ENCODE measurements at regions not wholly inside any gene's neighbourhood (a gene's known extent, or its start where the extent isn't known, plus 50 kb on each side); places are given as distances from the start of the nearest gene placed in this dataset.
A peak's percentile ranks its signal among the peaks of the same experiment; 100 is the strongest.

DNA sequence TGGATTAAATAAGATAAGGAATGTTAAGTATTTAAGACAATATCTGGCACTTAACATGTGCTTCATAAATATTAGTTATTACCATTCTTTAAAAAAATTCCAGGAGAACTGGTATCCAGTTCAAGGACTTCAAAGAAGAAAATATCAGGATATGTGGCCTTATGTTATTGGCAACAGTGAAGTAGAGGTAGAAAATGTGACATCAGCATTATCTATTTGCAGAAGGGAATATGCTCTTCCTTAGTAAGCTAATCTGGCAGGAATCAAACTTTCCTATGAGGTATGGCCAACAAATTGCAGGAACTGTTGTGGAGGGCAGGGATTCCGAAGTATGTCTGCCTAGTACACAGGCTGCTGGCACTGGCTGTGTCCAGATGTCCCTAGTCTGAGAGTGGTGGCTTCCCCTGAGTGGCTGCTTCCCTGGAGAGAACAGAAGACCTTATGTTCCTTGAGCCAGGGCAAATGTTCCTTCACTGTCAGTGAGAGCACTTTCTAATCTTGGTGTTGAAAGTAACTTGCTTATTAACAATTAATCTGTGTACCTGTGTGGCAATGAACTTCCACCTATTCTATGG is 351.7 kb upstream of the THRB start:
- no peak for DNase-seq

DNA sequence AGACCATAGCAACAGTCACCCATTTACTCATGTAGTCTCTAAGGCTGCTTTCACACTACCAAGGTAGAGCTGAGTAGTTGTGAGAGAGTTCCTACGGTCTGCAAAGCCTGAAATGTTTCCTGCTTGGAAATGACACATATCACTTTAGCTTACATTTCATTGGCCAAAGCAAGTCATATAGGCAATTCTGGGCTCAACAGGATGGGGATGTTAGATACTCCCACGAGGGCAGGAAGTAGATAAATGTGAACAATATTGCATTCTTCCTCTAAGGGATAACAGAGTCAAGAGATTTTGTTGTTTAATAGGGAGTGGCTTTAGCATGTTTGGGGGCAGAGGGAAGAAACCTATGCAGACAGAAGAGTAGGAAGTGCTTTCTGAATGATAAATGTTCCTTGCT is 355.6 kb upstream of the THRB start:
- no peak for DNase-seq

DNA sequence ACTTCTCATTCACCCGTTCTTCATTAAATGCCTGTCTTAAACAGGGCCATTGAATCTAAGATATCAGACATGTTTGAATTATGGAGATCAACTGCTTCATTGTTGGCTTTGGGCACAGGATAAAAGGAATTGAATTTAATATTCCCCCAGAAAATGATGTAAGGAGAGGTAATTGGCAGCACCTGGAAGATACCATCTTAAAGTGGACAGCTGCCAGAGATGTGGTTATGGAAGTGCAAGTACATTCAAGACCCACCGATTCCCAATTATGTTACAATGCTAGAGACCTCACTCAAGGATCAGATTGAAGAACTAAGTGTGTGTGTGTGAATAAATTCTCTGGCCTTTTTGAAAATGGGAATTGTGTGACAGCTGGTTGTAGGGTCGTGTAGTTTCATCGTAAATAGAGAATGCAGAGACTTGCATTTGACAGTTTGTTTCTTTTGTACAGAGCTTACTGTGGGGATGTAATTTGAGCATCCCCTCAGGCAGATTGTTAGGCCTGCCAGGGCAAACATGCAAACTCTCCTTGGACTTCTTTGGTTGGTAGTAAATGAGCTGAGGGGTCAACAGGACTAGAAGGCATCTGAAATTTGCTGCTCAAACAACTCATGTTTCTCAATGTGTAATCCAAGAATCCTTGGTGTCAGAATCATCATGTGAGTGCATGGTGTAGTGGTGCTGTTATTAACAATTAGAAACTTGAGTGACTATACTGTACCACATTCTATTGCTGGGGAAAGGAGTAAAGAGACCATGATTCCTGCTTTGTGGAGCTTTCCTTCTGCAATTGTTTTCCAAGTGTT is 359.2 kb upstream of the THRB start:
- DNase-seq = peak; percentile 20

- no peak for DNase-seq
Observed at GRCh38 chr3:24854748-24855147, 360.1 kb upstream of the THRB start.

DNA sequence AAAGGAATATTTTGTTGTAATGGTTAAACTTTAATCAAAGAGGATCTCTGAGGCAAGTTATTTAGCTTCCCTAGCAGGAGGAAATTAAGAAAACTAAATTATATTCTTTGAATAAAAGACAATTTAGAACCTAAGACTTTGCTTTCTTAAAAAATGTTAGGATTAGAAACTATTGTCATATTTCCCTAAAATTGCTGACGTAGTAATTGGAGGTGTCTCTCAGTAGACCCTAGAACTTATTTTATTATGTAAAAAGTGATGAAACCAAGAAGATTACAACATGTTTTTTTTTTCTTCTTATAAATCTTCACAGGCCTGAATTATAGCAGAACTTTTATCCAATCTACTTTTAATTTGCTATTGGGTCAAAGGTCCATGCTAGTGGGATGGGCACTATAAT is 363.3 kb upstream of the THRB start:
- DNase-seq = no peak

GRCh38 chr3:24863215-24863614 is 368.6 kb upstream of the THRB start:
- DNase-seq = no peak

- no peak for DNase-seq
Observed at GRCh38 chr3:24867783-24868182, 373.1 kb upstream of the THRB start.

GRCh38 chr3:24881239-24881638 is 386.6 kb upstream of the THRB start:
- no peak for DNase-seq

DNA sequence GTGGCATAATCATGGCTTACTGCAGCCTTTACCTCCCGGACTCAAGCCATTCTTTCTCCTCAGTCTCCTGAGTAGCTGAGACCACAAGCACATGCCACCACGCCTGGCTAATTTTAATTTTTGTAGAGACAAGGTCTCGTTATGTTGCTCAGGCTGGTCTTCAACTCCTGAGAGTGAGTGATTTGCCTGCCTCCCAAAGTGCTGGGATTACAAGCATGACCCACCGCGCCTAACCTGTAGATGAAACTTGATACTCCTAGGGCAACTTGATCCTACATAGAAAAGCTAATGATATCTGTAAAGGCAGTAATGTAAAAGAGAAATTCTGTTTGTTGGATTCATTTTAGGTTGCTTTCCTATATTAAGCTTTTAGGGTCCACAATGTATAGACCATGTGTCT is 391.9 kb upstream of the THRB start:
- DNase-seq = no peak

GRCh38 chr3:24890012-24890411 is 395.4 kb upstream of the THRB start:
- DNase-seq = no peak

DNA sequence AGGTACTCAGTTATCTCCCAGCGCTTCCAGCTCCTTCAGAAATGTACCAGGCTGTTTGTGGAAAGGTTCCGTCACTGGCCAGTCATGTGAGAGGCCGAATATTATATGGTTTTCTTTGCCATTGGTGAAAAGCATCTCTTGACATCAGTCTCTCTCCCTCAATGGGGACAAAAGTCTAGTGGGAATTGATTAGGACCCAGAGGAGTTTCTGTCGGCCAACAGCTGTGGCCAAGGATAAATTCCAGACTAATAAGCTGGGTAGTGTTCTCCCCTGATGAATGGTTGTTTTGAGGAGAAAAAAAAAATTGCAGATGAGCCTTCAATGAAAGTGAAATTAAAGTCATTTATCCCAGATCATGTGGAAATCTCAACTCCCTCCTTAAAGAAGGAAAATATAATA is 404.7 kb upstream of the THRB start:
- DNase-seq = no peak

GRCh38 chr3:24899901-24900603 is 405.4 kb upstream of the THRB start:
- no peak for DNase-seq

- DNase-seq = no peak
Observed at GRCh38 chr3:24905266-24905665, 410.6 kb upstream of the THRB start.

GRCh38 chr3:24907106-24907505 is 412.5 kb upstream of the THRB start:
- no peak for DNase-seq

DNA sequence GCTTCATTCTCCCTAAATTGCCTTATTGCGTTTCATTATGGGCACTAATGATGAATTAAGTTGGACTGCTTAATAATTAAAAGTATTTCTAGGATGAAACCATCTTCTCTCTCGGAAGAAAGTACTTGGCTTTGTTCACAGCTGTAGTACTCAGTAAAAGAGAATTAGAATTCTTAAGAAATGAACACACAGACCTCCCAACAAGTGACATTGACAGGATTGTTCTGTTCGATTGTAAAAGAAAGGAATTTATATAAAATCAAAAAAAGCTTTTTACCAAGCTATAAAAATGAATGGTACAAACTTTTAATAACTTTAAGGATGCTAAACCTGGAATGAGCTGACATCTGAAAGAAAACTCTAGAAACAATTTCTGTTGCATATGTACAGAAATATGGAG is 416.4 kb upstream of the THRB start:
- DNase-seq = no peak

DNA sequence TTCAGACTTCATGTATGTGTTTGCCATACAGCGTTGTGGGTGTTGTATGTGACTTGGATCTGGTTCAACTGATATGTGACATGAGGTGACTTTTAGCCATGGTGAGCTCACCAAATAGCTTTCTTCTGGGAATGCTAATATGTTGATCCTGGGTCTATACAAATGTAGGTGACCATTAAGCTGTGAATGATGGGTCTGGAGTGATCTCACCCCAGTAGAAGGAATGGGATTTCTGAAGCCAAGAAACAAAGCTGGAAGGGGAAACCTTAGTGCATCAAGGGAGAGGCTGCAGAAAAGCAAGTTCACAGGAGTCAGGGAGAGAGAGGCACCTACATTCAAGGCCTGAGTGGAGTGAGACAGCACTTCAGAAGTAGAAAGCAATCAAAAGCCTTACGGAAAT is 421.0 kb upstream of the THRB start:
- no peak for DNase-seq

DNA sequence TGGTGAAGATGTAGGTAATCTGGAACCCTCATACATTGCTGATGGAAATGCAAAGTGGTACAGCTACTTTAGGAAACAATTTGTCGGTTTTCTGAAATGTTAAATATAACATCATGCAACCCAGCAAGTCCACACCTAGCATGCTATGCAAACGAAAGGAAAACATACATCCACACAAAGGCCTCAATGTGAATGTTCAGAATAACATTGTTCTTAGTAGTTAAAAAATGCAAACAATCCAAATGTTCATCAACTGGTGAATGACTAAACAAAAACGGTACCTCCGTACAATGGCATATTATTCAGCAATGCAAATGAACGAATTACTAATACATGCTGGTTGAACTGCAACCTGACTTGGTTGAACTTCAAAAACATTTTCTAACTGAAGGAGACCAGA is 423.3 kb upstream of the THRB start:
- DNase-seq = no peak

GRCh38 chr3:24923570-24923969 is 428.9 kb upstream of the THRB start:
- DNase-seq = no peak

DNA sequence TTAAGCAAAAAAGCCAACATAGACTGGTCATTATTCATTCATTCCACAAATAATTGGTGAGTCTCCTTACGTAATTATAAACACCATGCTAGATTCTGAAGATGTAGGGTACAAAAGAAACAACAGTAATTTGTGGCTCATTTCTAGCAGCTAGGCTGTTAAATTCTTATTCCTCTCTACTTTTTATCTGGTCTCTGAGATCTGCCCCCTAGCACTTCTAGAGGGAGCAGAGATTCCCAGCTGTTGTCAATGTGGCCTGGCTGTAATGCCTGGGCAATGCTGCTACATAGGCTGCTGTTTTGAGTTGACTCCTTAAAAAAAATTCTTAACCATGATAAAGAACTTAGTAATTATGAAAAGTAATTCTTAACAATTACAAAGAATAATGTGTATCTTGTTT is 434.9 kb upstream of the THRB start:
- DNase-seq = no peak

- no peak for DNase-seq
Observed at GRCh38 chr3:24933401-24933800, 438.8 kb upstream of the THRB start.

DNA sequence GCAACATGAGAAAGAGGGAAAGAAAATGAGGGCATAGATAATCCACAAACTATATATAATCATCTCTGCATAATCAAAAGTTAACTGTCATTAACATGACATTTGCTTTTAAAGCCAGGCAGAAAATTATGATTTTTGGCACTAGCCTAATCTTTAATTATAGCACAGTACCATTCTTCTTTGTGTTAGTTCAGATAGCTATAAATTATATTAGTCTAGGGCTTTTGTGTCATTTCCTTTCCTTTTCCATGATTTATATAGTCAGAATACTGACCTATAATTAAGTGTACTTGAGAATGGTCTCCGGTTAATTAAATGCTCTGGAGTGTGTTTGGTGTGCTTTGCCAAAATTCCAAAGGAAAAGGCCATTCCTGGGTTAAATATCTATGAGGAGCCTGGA is 441.9 kb upstream of the THRB start:
- DNase-seq = peak; percentile 18

- no peak for DNase-seq
Observed at GRCh38 chr3:24937228-24937627, 442.6 kb upstream of the THRB start.

GRCh38 chr3:24937780-24938179 is 443.1 kb upstream of the THRB start:
- no peak for DNase-seq

DNA sequence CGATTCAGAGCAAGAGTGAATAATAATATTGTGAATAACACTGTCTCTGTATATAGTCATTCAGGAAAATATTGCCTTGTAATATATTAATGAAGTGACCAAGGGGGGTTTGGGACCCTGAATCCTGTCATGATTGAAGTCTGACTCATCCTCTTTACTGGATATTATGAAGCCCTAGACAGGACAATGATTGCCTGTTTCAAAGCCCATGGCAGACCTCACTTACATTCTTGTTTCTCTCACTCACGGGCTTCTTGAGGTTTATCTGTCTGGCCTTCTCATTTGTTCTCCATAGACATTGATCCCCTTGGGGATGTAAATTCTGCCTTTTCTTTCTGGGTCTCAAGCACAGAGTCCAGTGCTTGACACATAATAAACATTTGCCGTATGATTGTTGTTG is 449.3 kb upstream of the THRB start:
- DNase-seq = no peak
